GM18873 (cell line): ENCODE measurements at regions not wholly inside any gene's neighbourhood (a gene's known extent, or its start where the extent isn't known, plus 50 kb on each side); places are given as distances from the start of the nearest gene placed in this dataset.
"Not testable (repeated sequence)": the region's sequence is repeated elsewhere in the genome, so short reads cannot be mapped to it uniquely, and the experiment has no call there.

Experiments
- ATAC-seq: cut with Tn5 transposase; IDR thresholded peaks from one replicate; pipeline ENCODE4 v1.9.1; 2021; ENCODE audit warnings: mild to moderate bottlenecking, moderate library complexity, moderate number of reproducible peaks; ENCODE audit not compliant: unreplicated experiment, low FRiP score

GRCh38 chr15:69666441-69666882, 213.8 kb downstream of the RPLP1 start:
- ATAC-seq: no peak

- ATAC-seq: no peak
Observed at GRCh38 chr15:69666921-69667811, 214.5 kb downstream of the RPLP1 start.

- no peak for ATAC-seq
Observed at GRCh38 chr15:69668039-69668705, 215.6 kb downstream of the RPLP1 start.

- ATAC-seq: peak; percentile 54
Observed at GRCh38 chr15:69668963-69669362, 216.3 kb downstream of the RPLP1 start.

- no peak for ATAC-seq
Observed at GRCh38 chr15:69669446-69669845, 216.8 kb downstream of the RPLP1 start.

- ATAC-seq: no peak
Observed at GRCh38 chr15:69673291-69673881, 220.8 kb downstream of the RPLP1 start.

GRCh38 chr15:69675731-69676130, 223.1 kb downstream of the RPLP1 start:
- no peak for ATAC-seq

GRCh38 chr15:69677403-69677802, 224.8 kb downstream of the RPLP1 start:
- no peak for ATAC-seq

- peak; percentile 72 for ATAC-seq
Observed at GRCh38 chr15:69679623-69680228, 227.1 kb downstream of the RPLP1 start.

- ATAC-seq: not testable (repeated sequence)
Observed at GRCh38 chr15:69684823-69685222, 232.2 kb downstream of the RPLP1 start.

GRCh38 chr15:69685512-69686452, 233.2 kb downstream of the RPLP1 start:
- no peak for ATAC-seq

- no peak for ATAC-seq
Observed at GRCh38 chr15:69686626-69687025, 234.0 kb downstream of the RPLP1 start.

GRCh38 chr15:69689133-69689532, 236.5 kb downstream of the RPLP1 start:
- no peak for ATAC-seq

GRCh38 chr15:69691307-69692015, 238.8 kb downstream of the RPLP1 start:
- no peak for ATAC-seq

- no peak for ATAC-seq
Observed at GRCh38 chr15:69692342-69692741, 239.7 kb downstream of the RPLP1 start.

- ATAC-seq: no peak
Observed at GRCh38 chr15:69693059-69693458, 240.4 kb downstream of the RPLP1 start.

- ATAC-seq: no peak
Observed at GRCh38 chr15:69696946-69697345, 244.3 kb downstream of the RPLP1 start.

GRCh38 chr15:69697916-69698315, 245.3 kb downstream of the RPLP1 start:
- no peak for ATAC-seq

GRCh38 chr15:69699096-69699495, 246.5 kb downstream of the RPLP1 start:
- ATAC-seq: no peak
